NCI-H510A (cell line): ENCODE measurements at regions not wholly inside any gene's neighbourhood (a gene's known extent, or its start where the extent isn't known, plus 50 kb on each side); places are given as distances from the start of the nearest gene placed in this dataset.

Experiments
- DNase-seq: peaks from one replicate; lab custom pipeline; 2025; lab: John Stamatoyannopoulos, UW

- no peak for DNase-seq
These were observed 981.0 kb upstream of the FAT3 start for GRCh38 chr11:91243630-91244029.

- DNase-seq, result no peak
These were observed 981.6 kb upstream of the FAT3 start for GRCh38 chr11:91243051-91243450.

GRCh38 chr11:91241226-91241625 lies 983.4 kb upstream of the FAT3 start:
- no peak for DNase-seq

DNA sequence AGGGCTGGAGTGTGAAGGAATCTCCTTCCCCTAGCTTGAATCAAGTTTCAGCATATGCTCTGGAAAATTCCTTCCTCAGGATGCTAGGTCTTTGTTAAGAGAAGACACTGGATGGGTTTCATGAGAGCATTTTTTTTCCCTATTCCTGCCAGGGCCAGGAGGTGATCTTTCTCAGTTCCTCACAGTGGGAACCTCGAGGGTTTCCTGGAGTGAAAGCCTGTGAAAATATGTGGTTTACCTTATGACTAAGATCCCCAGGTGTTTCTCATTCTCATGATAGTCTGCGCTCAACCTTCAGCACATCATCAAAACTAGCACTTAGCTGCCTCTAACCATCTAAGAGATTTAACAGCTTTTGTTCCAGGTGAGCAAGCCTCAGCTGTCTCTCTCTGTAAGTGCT lies 985.3 kb upstream of the FAT3 start:
- DNase-seq, result no peak

DNA sequence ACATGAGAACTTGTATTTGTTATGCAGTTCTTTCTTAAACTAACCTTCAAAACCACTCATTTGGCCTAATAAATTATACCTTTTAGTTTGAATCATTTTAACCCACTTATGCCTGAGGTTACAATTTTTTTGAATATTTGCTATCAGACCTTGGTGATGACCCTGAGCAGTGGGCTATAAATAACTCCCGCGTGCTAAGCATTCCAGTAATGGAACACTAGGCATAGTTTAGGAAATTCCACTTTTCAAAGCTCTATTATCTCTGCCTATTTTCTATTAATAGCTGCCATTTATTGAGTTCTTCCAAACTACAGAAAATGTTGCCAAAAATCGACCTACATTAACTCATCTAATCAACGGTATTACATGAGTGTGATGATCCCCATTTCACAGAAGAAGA lies 993.4 kb upstream of the FAT3 start:
- DNase-seq, result no peak

- DNase-seq, result no peak
These were observed 994.0 kb upstream of the FAT3 start for GRCh38 chr11:91230647-91231046.

DNA sequence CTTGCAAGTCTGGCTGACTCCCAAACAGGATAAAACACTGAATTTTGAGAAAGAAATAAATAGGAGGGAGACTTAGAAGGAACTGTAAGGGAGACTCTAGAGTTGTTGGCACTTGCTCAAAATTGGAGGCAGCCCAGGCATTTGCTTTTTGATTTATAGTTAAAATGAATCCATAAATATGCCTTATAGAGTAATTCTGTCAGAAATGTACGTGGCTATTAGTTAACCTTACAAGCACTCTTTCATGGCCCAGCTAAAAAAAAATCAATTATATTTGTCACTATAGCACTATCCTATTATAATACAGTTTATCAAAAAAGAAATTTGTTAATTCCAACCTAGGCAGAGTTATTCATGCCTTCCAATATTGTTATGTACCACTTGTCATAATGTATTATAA lies 1000.0 kb upstream of the CHORDC1 start:
- no peak for DNase-seq

GRCh38 chr11:91220476-91221202 lies 997.8 kb upstream of the CHORDC1 start:
- DNase-seq, result no peak

- no peak for DNase-seq
These were observed 996.7 kb upstream of the CHORDC1 start for GRCh38 chr11:91219535-91219934.

DNA sequence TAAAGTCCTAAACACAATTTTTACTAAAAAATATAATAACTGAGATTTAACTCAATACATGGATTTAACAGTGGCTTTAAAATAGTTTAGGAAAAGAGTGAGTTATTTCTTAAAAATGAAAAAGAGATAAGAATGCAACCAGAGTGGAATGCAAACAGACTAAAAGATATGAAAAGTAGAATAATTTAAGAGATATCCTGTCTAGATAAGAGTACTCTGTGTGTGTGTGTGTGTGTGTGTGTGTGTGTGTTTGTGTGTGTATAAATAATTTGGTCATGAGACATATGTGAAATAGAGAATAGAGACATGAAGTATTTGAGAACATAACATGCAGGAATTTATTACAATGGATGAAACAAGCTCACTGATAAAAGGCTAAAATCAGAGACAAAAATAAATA lies 986.9 kb upstream of the CHORDC1 start:
- no peak for DNase-seq

- DNase-seq, result no peak
These were observed 986.5 kb upstream of the CHORDC1 start for GRCh38 chr11:91209306-91209705.

GRCh38 chr11:91199866-91200265 lies 977.0 kb upstream of the CHORDC1 start:
- DNase-seq, result no peak

GRCh38 chr11:91194546-91194945 lies 971.7 kb upstream of the CHORDC1 start:
- DNase-seq, result no peak

GRCh38 chr11:91188484-91188883 lies 965.6 kb upstream of the CHORDC1 start:
- DNase-seq, result no peak

GRCh38 chr11:91187314-91187713 lies 964.5 kb upstream of the CHORDC1 start:
- no peak for DNase-seq

DNA sequence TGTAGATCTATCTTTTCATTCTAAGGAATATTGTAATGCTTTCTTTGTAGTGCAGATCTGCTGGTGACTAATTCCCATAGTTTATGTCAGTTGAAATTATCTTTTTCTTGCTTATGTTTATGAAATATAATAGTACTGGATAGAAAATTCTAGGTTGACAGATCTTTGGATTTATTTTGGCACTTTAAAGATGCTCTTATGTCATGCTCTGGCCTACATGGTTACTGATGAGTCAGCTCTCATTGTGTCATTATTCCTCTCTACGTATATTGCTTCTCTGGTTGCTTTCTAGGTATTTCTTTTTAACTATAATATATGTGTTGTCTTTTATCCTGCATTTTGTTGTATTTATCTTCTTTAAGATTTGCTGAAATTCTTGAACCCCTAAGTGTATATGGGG lies 955.5 kb upstream of the CHORDC1 start:
- no peak for DNase-seq

- DNase-seq, result no peak
These were observed 951.9 kb upstream of the CHORDC1 start for GRCh38 chr11:91174734-91175133.

DNA sequence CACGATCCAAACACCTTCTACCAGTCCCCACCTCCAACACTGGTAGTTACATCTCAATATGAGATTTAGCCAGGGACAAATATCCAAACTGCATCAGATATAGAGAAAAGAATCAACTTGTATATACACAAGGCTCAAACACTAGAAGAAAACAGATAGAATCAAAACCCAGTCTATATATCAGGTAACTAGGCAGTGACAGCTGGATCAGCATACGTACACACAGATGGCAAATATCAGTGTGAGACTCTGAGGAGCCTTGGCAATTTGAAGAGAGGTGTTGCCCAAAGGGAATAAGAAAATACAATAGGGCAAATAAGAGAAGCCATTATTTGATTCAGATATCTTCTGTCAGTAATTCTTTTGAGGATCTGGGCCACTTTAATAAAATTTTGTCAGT lies 951.3 kb upstream of the CHORDC1 start:
- no peak for DNase-seq

DNA sequence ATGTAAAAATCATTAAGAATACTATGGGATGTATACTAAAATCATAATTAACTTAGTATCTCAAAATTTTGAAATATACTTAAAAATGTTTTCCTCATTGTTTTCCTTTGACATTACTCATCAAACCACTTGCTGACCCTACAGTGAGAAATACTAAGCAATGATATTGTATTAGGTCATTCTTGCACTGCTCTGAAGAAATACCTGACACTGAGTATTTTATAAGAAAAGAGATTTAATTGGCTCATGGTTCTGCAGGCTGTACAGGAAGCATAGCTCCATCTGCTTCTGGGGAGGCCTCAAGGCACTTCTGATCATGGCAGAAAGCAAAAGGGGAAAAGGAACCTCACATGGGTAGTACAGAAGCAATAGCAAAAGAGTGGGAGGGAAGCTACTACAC lies 950.9 kb upstream of the CHORDC1 start:
- DNase-seq, result no peak

- no peak for DNase-seq
These were observed 947.9 kb upstream of the CHORDC1 start for GRCh38 chr11:91170711-91171110.

DNA sequence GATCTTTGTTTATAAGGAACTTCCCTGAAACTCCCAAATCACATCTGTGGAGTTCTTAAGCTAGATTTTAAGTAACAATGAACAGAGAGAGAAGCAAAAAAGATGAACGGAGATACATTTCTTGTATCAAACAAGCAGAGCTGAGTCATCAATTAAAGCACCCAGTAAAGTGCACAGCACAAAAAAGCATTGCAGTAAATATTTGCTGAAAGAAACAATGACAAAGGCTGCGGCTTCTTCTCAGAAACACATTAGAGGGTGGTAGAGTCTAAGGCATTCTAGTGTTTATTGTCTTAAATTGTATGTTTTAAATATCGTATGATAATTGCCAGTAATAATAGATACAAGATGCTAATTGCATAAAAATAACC lies 941.6 kb upstream of the CHORDC1 start:
- no peak for DNase-seq

DNA sequence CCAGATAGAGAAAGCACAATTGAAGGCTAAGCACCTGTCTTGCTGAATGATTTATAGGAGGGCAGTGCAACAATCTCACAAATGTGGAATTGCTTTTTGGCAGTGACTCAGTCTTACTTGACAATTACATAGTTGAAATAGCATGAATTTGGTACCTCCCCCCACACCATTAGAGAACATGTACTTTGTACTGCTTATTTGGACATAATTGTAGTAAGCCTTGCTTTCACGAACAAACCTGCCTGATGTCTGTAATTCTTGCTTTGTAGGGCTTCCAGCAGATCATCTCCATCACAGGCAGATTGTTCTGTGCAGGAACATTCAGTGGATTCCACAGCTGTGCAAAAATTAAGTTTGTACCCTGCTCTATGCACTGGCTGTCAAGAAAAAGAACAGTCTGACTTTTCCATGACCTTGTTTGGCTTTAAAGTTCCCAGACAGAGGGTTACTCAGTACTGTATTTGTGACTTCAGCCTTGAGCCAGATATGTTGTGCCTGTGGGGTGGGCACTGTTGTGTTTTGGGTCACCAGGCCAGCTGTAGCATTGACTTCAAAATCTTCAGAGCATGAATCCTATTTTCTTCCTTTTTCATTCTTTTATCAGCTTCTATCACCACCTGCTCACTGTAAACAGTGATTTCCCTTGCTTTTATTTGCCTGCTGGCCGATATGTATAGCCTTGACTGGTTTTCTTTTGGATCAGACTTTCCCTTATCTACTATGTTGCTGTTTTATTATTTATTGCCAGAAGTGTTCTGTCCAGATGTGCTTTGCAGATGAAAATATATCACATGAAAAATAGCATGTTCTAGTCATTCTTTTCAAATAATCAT lies 941.0 kb upstream of the CHORDC1 start:
- DNase-seq, result no peak

GRCh38 chr11:91160661-91161060 lies 937.8 kb upstream of the CHORDC1 start:
- no peak for DNase-seq
